GM12891 (cell line): ENCODE measurements at regions not wholly inside any gene's neighbourhood (a gene's known extent, or its start where the extent isn't known, plus 50 kb on each side); places are given as distances from the start of the nearest gene placed in this dataset.

Experiments
- DNase-seq: peaks from one replicate; pipeline ENCODE4 v3.0.0; 2011; ENCODE audit warnings: low spot score; ENCODE audit not compliant: insufficient read length
- FAIRE-seq: peaks from 2 replicates; lab custom pipeline; 2011; peaks lifted over from hg19 to GRCh38; lab: Jason Lieb, UNC
- PAX5 ChIP-seq: IDR thresholded peaks from 2 replicates; pipeline ENCODE4 v1.6.1; 2011; ENCODE audit warnings: low read length, moderate library complexity, mild to moderate bottlenecking; ENCODE audit not compliant: insufficient read depth, severe bottlenecking
- POLR2A ChIP-seq: IDR thresholded peaks from 2 replicates; pipeline ENCODE4 v1.6.1; 2011; ENCODE audit warnings: low read depth, low read length, control low read depth
- POLR2AphosphoS5 ChIP-seq: IDR thresholded peaks from 2 replicates; pipeline ENCODE4 v1.6.1; 2011; ENCODE audit warnings: low read depth, low read length, control low read depth
- POU2F2 ChIP-seq: IDR thresholded peaks from 2 replicates; pipeline ENCODE4 v1.6.1; 2011; ENCODE audit warnings: low read depth, mild to moderate bottlenecking, control low read depth, low read length, moderate library complexity
- SPI1 ChIP-seq: IDR thresholded peaks from 2 replicates; pipeline ENCODE4 v1.6.1; 2011; ENCODE audit warnings: low read depth, low read length, control low read depth
- TAF1 ChIP-seq: IDR thresholded peaks from 2 replicates; pipeline ENCODE4 v1.6.1; 2011; ENCODE audit warnings: low read depth, low read length, control low read depth

GRCh38 chr18:40531051-40531450 is 1424.0 kb upstream of the PIK3C3 start:
- DNase-seq (no peak), FAIRE-seq (no peak)
- no peak for TF ChIP-seq POU2F2
- no peak for TF ChIP-seq PAX5
- no peak for TF ChIP-seq POLR2AphosphoS5
- no peak for TF ChIP-seq SPI1
- no peak for TF ChIP-seq TAF1
- no peak for TF ChIP-seq POLR2A

DNA sequence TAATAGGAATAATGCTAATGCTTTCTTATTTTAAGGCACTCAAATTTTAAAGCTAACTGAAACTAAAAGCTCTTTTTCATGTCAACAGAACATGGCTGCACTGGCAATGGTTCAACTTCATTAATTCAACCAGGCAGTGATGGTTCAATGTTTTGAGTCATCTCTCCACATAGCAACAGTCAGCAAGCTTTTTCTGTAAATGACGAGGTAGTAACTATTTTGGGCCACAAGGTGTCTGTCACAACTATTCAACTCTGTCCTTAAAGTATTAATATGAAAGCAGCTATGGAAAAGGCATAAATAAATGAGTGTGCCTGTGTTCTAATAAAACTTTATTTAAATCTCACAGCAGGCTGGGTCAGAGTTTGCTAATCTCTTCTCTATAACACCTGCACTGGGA is 1425.6 kb upstream of the PIK3C3 start:
- TF ChIP-seq POLR2AphosphoS5 (no peak), PAX5 (no peak), POLR2A (no peak), POU2F2 (no peak), SPI1 (no peak), TAF1 (no peak)
- DNase-seq (no peak), FAIRE-seq (no peak)

DNA sequence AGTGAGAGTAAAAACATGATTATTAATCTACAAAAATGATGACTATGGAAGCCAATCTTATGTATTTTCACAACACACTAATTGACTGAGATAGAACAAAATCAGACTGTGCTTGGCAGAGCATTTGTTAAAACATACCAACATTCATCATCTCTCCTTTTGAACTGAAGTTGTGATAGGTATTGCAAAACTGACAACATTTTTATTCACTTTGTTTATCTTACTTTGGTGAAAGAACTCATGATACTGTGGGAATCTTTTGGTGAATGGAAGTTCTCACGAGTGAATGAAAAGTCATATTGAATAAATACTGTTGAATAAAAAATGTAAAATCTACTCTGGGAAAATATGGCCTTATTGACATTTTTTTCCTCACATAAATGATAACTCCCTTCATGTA is 1430.2 kb upstream of the PIK3C3 start:
- DNase-seq (no peak), FAIRE-seq (no peak)
- no peak for TF ChIP-seq POLR2AphosphoS5

DNA sequence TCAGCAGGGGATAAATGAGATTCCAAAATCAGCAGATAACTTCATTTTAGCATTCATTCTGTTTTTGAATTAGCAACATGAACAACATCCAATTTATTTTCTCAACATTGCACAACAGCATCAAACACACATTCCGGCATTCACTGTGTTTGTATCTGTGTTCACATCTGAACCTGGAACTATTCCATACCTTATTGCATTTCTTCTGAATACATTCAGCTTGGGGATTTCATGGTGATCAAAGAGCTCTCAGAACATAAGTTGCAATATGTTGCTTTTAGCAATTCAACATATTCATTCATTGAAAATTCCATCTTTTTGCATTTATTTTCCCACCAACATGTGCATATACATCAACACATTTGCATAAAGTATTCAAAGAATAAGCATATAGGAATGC is 1431.7 kb upstream of the PIK3C3 start:
- TF ChIP-seq SPI1 (no peak), POLR2AphosphoS5 (no peak), POU2F2 (no peak), TAF1 (no peak), POLR2A (no peak), PAX5 (no peak)
- DNase-seq: no peak
- no peak for FAIRE-seq

DNA sequence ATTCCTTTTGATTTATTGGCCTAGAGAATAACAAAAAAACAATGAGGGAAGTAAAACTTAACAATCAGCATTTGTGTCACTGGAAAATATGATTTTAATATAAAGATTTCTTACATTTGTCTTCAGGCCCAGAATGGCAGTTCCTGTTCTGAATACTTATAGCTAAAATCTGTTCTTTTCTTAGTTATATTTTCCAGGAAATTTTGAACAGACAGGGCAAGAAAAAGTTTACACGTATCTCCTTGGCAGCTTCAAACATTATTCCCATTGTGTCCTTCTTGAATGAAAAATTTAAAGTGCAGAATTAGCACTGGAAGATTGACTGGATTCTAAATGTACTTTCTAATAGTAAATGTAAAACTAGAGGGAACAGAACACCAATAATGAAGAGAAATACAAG is 1454.0 kb upstream of the PIK3C3 start:
- DNase-seq: no peak
- TF ChIP-seq POLR2A: no peak
- TF ChIP-seq POU2F2: no peak
- TF ChIP-seq PAX5: no peak
- TF ChIP-seq SPI1: no peak
- TF ChIP-seq POLR2AphosphoS5: no peak
- no peak for TF ChIP-seq TAF1
- no peak for FAIRE-seq

DNA sequence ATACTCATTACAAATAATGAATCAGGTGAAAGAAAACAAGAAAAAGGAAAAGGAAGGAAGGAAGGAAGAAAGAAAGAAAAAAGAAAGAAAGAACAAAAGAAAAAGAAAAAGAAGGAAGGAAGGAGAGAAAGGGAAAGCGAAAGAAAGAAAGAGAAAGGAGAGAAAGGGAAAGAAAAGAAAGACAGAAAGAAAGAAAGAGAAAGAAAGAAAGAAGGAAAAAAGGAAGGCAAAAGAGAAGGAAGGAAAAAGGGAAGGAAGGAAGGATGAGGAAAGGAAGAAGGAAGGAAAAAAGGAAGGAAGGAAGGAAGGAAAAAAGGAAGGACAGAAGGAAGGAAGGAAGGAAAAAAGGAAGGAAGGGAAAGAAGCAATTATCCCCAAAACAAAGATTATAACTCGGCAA is 1460.4 kb upstream of the PIK3C3 start:
- TF ChIP-seq POLR2AphosphoS5 (no peak), POU2F2 (no peak), PAX5 (no peak), POLR2A (no peak), TAF1 (no peak), SPI1 (no peak)
- no peak for FAIRE-seq
- no peak for DNase-seq

GRCh38 chr18:40493316-40493715 is 1461.7 kb upstream of the PIK3C3 start:
- FAIRE-seq: no peak
- no peak for TF ChIP-seq POLR2A
- no peak for TF ChIP-seq TAF1
- TF ChIP-seq POLR2AphosphoS5: no peak
- no peak for TF ChIP-seq POU2F2
- no peak for TF ChIP-seq PAX5
- TF ChIP-seq SPI1: no peak
- no peak for DNase-seq

DNA sequence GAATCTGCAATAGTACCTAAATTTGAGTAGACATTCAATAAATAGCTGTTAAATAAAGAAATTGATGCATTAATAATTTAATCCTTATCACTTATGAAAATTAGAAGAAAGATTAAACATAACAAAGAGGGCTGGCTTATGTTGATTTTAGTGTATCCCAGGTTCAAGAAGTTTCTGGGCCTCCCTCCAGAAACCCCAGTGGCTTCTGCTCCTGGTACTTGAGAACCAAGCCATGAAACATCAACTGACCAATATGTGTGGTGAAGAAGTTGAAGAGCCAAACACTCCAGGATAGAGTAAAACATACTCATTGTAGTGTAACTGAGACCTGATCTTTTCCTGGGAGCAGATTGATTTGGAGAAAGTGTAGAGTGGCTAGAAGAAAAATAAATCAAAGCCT is 1465.7 kb upstream of the PIK3C3 start:
- FAIRE-seq (no peak), DNase-seq (no peak)
- TF ChIP-seq PAX5: no peak
- TF ChIP-seq POLR2A: no peak
- TF ChIP-seq POLR2AphosphoS5: no peak
- no peak for TF ChIP-seq TAF1
- TF ChIP-seq POU2F2: no peak
- no peak for TF ChIP-seq SPI1

- DNase-seq (no peak), FAIRE-seq (no peak)
- TF ChIP-seq POLR2A: no peak
- TF ChIP-seq TAF1: no peak
- no peak for TF ChIP-seq PAX5
Observed at GRCh38 chr18:40485318-40485717, 1469.7 kb upstream of the PIK3C3 start.

DNA sequence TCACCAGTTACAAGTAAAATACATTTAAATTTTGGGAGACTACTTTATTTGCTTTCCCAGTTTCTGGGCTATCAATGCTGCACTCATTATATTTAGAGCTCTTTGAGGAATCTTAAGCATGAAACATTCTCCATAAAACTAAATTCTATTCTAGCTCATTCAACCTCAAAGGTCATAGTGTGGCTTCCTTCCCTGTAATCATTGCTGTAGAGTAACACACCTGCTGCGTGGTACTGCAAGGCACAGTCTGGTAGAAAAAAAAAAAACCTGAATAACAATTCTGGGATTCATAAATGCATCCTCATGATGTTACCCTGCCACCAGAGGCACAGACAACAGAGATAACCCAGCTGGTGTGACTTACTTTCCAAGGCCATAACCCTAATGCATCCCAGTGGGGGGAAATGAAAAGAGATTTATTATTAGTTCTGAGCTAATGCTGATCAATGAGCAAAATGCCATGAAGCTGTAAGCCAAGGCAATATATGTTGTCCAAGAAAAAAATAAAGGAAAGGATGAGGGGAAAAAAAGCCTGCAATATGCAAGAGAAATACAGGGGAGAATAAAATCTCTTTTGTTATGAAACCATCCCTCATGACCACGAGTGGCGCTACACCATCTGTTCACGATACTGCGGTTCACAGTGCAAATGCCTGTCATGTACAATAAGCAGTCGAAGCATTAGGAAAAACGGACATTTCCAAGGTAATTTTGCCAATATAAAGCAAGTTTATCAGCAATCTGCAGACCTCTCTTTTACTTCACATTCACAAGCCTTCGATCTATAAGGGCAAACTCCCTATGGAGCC is 1481.6 kb upstream of the PIK3C3 start:
- no peak for FAIRE-seq
- TF ChIP-seq POU2F2 (no peak), PAX5 (no peak), TAF1 (no peak), SPI1 (no peak), POLR2A (no peak), POLR2AphosphoS5 (no peak)

More for the DNA sequence above, 1481.6 kb upstream of the PIK3C3 start:
- DNase-seq: no peak
